ENCODE measurements at regions not wholly inside any gene's neighbourhood (a gene's known extent, or its start where the extent isn't known, plus 50 kb on each side); places are given as distances from the start of the nearest gene placed in this dataset.

- DNase-seq = no peak
These were observed 498.7 kb downstream of the BCL11A start for GRCh38 chr2:60054571-60055340.

GRCh38 chr2:60053791-60054190, 499.7 kb downstream of the BCL11A start:
- no peak for DNase-seq

GRCh38 chr2:60052601-60053000, 500.9 kb downstream of the BCL11A start:
- no peak for DNase-seq

GRCh38 chr2:60051991-60052390, 501.5 kb downstream of the BCL11A start:
- no peak for DNase-seq

- DNase-seq = no peak
These were observed 505.4 kb downstream of the BCL11A start for GRCh38 chr2:60047944-60048525.

GRCh38 chr2:60047347-60047746, 506.1 kb downstream of the BCL11A start:
- DNase-seq = no peak

- DNase-seq = no peak
These were observed 506.9 kb downstream of the BCL11A start for GRCh38 chr2:60046529-60046928.

- DNase-seq = no peak
These were observed 508.0 kb downstream of the BCL11A start for GRCh38 chr2:60045456-60045855.

GRCh38 chr2:60044484-60044883, 509.0 kb downstream of the BCL11A start:
- DNase-seq = no peak

GRCh38 chr2:60042023-60042422, 511.4 kb downstream of the BCL11A start:
- DNase-seq = no peak

GRCh38 chr2:60033325-60033724, 520.1 kb downstream of the BCL11A start:
- DNase-seq = no peak

- DNase-seq = no peak
These were observed 523.9 kb downstream of the BCL11A start for GRCh38 chr2:60029566-60029883.

GRCh38 chr2:60028849-60029565, 524.4 kb downstream of the BCL11A start:
- DNase-seq = no peak

- DNase-seq = no peak
These were observed 528.0 kb downstream of the BCL11A start for GRCh38 chr2:60025496-60025895.

GRCh38 chr2:60023256-60023985, 530.0 kb downstream of the BCL11A start:
- no peak for DNase-seq

GRCh38 chr2:60007671-60008070, 545.8 kb downstream of the BCL11A start:
- DNase-seq = no peak

GRCh38 chr2:60003076-60003475, 550.4 kb downstream of the BCL11A start:
- no peak for DNase-seq

- no peak for DNase-seq
These were observed 551.1 kb downstream of the BCL11A start for GRCh38 chr2:60002183-60002867.

- no peak for DNase-seq
These were observed 552.8 kb downstream of the BCL11A start for GRCh38 chr2:60000686-60001085.

- DNase-seq = no peak
These were observed 555.1 kb downstream of the BCL11A start for GRCh38 chr2:59998324-59998723.

GRCh38 chr2:59997371-59997770, 556.1 kb downstream of the BCL11A start:
- peak in 1 of 51 donors; percentile 23 for DNase-seq

GRCh38 chr2:59996855-59997254, 556.6 kb downstream of the BCL11A start:
- DNase-seq = no peak
